Nephron (organoid): ENCODE measurements at regions not wholly inside any gene's neighbourhood (a gene's known extent, or its start where the extent isn't known, plus 50 kb on each side); places are given as distances from the start of the nearest gene placed in this dataset.

ENCODE experiments used
- H3K27ac Mint-ChIP-seq, 3 experiments: 2 replicates each; pipeline ENCODE4 v1.8.0; 2020; ENCODE audit warnings: mixed read lengths in 3 of 3, mild to moderate bottlenecking in 2 of 3, moderate library complexity in 1 of 3
- H3K27me3 Mint-ChIP-seq: 2 replicates; pipeline ENCODE4 v1.8.0; 2021; ENCODE audit warnings: low read depth, mild to moderate bottlenecking, moderate library complexity, mixed read lengths
- H3K36me3 Mint-ChIP-seq: 2 replicates; pipeline ENCODE4 v1.8.0; 2020; ENCODE audit warnings: low read depth, mixed read lengths
- H3K4me1 Mint-ChIP-seq: 2 replicates; pipeline ENCODE4 v1.8.0; 2020; ENCODE audit warnings: mixed read lengths
- H3K4me3 Mint-ChIP-seq, 3 experiments: 2 replicates each; pipeline ENCODE4 v1.8.0; 2020; ENCODE audit warnings: mild to moderate bottlenecking in 3 of 3, mixed read lengths in 3 of 3, moderate library complexity in 2 of 3
- H3K9me3 Mint-ChIP-seq: 2 replicates; pipeline ENCODE4 v1.8.0; 2020; ENCODE audit warnings: mixed read lengths
- CTCF ChIP-seq, 3 experiments: fragments of 200-600 bp; sonication (generic); IDR thresholded peaks; one replicate each; pipeline ENCODE4 v1.5.0; 2021; ENCODE audit warnings: antibody characterized with exemption in 3 of 3; ENCODE audit not compliant: unreplicated experiment in 3 of 3

- TF ChIP-seq CTCF (IDR thresholded peaks at IDR 0.05; ENCODE audit: unreplicated experiment in 3 of 3) = no peak
- H3K27ac Mint-ChIP-seq = no peak overlapping the region
- no peaks in the 10 kb centered on the region for H3K4me1 Mint-ChIP-seq
- no peak overlapping the region for H3K4me3 Mint-ChIP-seq
- H3K36me3 Mint-ChIP-seq = no peaks in the 10 kb centered on the region
- no peaks in the 10 kb centered on the region for H3K27me3 Mint-ChIP-seq
- H3K9me3 Mint-ChIP-seq = peaks cover 2% of the 10 kb centered on the region
These were observed 390.7 kb upstream of the POU3F2 start for GRCh38 chr6:98443633-98444032.

GRCh38 chr6:98452685-98453084 lies 381.7 kb upstream of the POU3F2 start:
- no peak for TF ChIP-seq CTCF (IDR thresholded peaks at IDR 0.05; ENCODE audit: unreplicated experiment in 3 of 3)
- no peak overlapping the region for H3K4me3 Mint-ChIP-seq

GRCh38 chr6:98454809-98455322 lies 379.5 kb upstream of the POU3F2 start:
- H3K27me3 Mint-ChIP-seq = no peaks in the 10 kb centered on the region
- no peaks in the 10 kb centered on the region for H3K4me1 Mint-ChIP-seq
- H3K27ac Mint-ChIP-seq = no peak overlapping the region
- H3K9me3 Mint-ChIP-seq = no peaks in the 10 kb centered on the region
- H3K36me3 Mint-ChIP-seq = no peaks in the 10 kb centered on the region
- TF ChIP-seq CTCF (IDR thresholded peaks at IDR 0.05; ENCODE audit: unreplicated experiment in 3 of 3) = no peak
- H3K4me3 Mint-ChIP-seq = no peak overlapping the region

More at GRCh38 chr6:98452685-98453084, 381.7 kb upstream of the POU3F2 start:
- H3K27me3 Mint-ChIP-seq = no peaks in the 10 kb centered on the region
- H3K27ac Mint-ChIP-seq = no peak overlapping the region
- no peaks in the 10 kb centered on the region for H3K36me3 Mint-ChIP-seq
- no peaks in the 10 kb centered on the region for H3K4me1 Mint-ChIP-seq
- H3K9me3 Mint-ChIP-seq = no peaks in the 10 kb centered on the region

GRCh38 chr6:98458708-98459107 lies 375.7 kb upstream of the POU3F2 start:
- no peak for TF ChIP-seq CTCF (IDR thresholded peaks at IDR 0.05; ENCODE audit: unreplicated experiment in 3 of 3)
- no peaks in the 10 kb centered on the region for H3K36me3 Mint-ChIP-seq
- no peak overlapping the region for H3K27ac Mint-ChIP-seq
- H3K9me3 Mint-ChIP-seq = no peaks in the 10 kb centered on the region
- no peaks in the 10 kb centered on the region for H3K4me1 Mint-ChIP-seq
- H3K27me3 Mint-ChIP-seq = no peaks in the 10 kb centered on the region
- no peak overlapping the region for H3K4me3 Mint-ChIP-seq

- Mint-ChIP-seq H3K4me1 (no peaks in the 10 kb centered on the region), H3K27me3 (no peaks in the 10 kb centered on the region), H3K9me3 (no peaks in the 10 kb centered on the region), H3K4me3 (no peak overlapping the region), H3K27ac (no peak overlapping the region), H3K36me3 (no peaks in the 10 kb centered on the region)
- no peak for TF ChIP-seq CTCF (IDR thresholded peaks at IDR 0.05; ENCODE audit: unreplicated experiment in 3 of 3)
These were observed 371.1 kb upstream of the POU3F2 start for GRCh38 chr6:98463038-98464000.
